ENCODE measurements at regions not wholly inside any gene's neighbourhood (a gene's known extent, or its start where the extent isn't known, plus 50 kb on each side); places are given as distances from the start of the nearest gene placed in this dataset.
"Not testable (repeated sequence)": the region's sequence is repeated elsewhere in the genome, so short reads cannot be mapped to it uniquely, and the experiment has no call there.

DNA sequence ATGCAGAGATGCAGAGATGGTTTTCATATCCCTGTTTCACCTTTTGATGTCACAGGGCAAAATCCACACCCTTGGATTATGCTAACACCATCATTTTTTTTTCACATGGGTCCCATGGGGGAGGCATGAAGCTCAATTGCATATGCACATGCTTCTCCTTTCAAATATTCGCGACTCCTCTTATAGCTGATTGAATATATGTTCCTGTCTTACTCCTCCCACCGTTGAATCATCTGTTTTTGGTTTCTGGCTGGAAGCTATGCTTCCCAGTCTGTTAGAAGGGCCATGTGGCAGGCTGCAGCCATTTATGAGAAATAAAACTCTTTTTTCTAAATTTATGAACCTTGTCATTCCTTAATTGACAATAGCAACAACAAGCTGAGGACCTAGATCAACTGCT is 877.9 kb upstream of the CDH18 start:
- TF ChIP-seq, protein P1, sequence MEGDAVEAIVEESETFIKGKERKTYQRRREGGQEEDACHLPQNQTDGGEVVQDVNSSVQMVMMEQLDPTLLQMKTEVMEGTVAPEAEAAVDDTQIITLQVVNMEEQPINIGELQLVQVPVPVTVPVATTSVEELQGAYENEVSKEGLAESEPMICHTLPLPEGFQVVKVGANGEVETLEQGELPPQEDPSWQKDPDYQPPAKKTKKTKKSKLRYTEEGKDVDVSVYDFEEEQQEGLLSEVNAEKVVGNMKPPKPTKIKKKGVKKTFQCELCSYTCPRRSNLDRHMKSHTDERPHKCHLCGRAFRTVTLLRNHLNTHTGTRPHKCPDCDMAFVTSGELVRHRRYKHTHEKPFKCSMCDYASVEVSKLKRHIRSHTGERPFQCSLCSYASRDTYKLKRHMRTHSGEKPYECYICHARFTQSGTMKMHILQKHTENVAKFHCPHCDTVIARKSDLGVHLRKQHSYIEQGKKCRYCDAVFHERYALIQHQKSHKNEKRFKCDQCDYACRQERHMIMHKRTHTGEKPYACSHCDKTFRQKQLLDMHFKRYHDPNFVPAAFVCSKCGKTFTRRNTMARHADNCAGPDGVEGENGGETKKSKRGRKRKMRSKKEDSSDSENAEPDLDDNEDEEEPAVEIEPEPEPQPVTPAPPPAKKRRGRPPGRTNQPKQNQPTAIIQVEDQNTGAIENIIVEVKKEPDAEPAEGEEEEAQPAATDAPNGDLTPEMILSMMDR (IDR thresholded peaks at IDR 0.05) = not testable (repeated sequence)
- TF ChIP-seq POLR2A (IDR thresholded peaks at IDR 0.05) = not testable (repeated sequence)

All from testis (tissue), 2 donors.